Lower leg skin (tissue), 4 donors: ENCODE measurements at regions not wholly inside any gene's neighbourhood (a gene's known extent, or its start where the extent isn't known, plus 50 kb on each side); places are given as distances from the start of the nearest gene placed in this dataset.
"Not testable (repeated sequence)": the region's sequence is repeated elsewhere in the genome, so short reads cannot be mapped to it uniquely, and the experiment has no call there.

Source experiments
- DNase-seq, 2 donors: peaks; one replicate each; pipeline ENCODE4 v3.0.0-alpha.2; 2019; ENCODE audit warnings: low spot score in 2 of 2
- H3K4me3 ChIP-seq: fragments of 200-600 bp; sonication (generic); 2 replicates; pipeline ENCODE4 v1.5.1; 2017; ENCODE audit warnings: mild to moderate bottlenecking, low read depth; ENCODE audit not compliant: poor library complexity, severe bottlenecking
- CTCF ChIP-seq, 3 donors: fragments of 450-650 bp; IDR thresholded peaks; one replicate each; pipeline ENCODE4 v1.5.1; 2016; ENCODE audit warnings: antibody characterized with exemption in 3 of 3, mild to moderate bottlenecking in 3 of 3, moderate library complexity in 2 of 3
- POLR2A ChIP-seq, 2 donors: fragments of 450-650 bp; IDR thresholded peaks; one replicate each; pipeline ENCODE4 v1.6.1; 2016 to 2017; ENCODE audit warnings: antibody characterized with exemption in 2 of 2, mild to moderate bottlenecking in 1 of 2, moderate library complexity in 1 of 2
- WGBS, 2 donors: methylation state at CpG; one replicate each; pipeline ENCODE4 v1.1.5; 2018; 5-methylcytosine and 5-hydroxymethylcytosine counted together
- intact Hi-C: fragments of 100-400 bp; cut with DNase I; formaldehyde crosslinking; loops from one replicate; pipeline ENCODE4 v1.15.0; 2023; ENCODE audit warnings: low total_unique reads

GRCh38 chr3:164030194-164030593, 1048.1 kb downstream of the SI start:
- intact Hi-C loops: no loop called here
- no peak for DNase-seq
- WGBS, 2 donors: 65 to 74% methylated on average over 4 of the region's 4 CpGs
- TF ChIP-seq CTCF (IDR thresholded peaks at IDR 0.05) (no peak), POLR2A (IDR thresholded peaks at IDR 0.05) (no peak)
- H3K4me3 ChIP-seq: no peak overlapping the region

GRCh38 chr3:164024786-164025185, 1053.5 kb downstream of the SI start:
- DNase-seq: no peak
- H3K4me3 ChIP-seq: no peak overlapping the region
- WGBS, 2 donors: 79 to 81% methylated on average over 10 of the region's 10 CpGs
- no peak for TF ChIP-seq POLR2A (IDR thresholded peaks at IDR 0.05)
- TF ChIP-seq CTCF (IDR thresholded peaks at IDR 0.05): no peak
- intact Hi-C loops: no loop called here

- 97 to 100% methylated on average over 3 of the region's 4 CpGs for WGBS, 2 donors
- intact Hi-C loops: no loop called here
- no peak overlapping the region for H3K4me3 ChIP-seq
- TF ChIP-seq POLR2A (IDR thresholded peaks at IDR 0.05) (no peak), CTCF (IDR thresholded peaks at IDR 0.05) (no peak)
- DNase-seq: no peak
These were observed 1054.8 kb downstream of the SI start for GRCh38 chr3:164023480-164023879.

GRCh38 chr3:164018500-164018899, 1059.8 kb downstream of the SI start:
- 95 to 96% methylated on average over 9 of the region's 9 CpGs for WGBS, 2 donors
- intact Hi-C loops: no loop called here
- DNase-seq: no peak
- TF ChIP-seq CTCF (IDR thresholded peaks at IDR 0.05) (no peak), POLR2A (IDR thresholded peaks at IDR 0.05) (no peak)
- no peak overlapping the region for H3K4me3 ChIP-seq

- H3K4me3 ChIP-seq: no peak overlapping the region
- intact Hi-C loops: no loop called here
- 89 to 97% methylated on average over 1 of the region's 1 CpG for WGBS, 2 donors
- no peak for DNase-seq
- TF ChIP-seq POLR2A (IDR thresholded peaks at IDR 0.05) (no peak), CTCF (IDR thresholded peaks at IDR 0.05) (no peak)
These were observed 1070.5 kb downstream of the SI start for GRCh38 chr3:164007765-164008164.

GRCh38 chr3:164004205-164004604, 1074.1 kb downstream of the SI start:
- WGBS, 2 donors: 91 to 96% methylated on average over 22 of the region's 22 CpGs
- TF ChIP-seq POLR2A (IDR thresholded peaks at IDR 0.05): no peak
- TF ChIP-seq CTCF (IDR thresholded peaks at IDR 0.05): no peak
- no peak overlapping the region for H3K4me3 ChIP-seq
- no peak for DNase-seq
- intact Hi-C loops: no loop called here

GRCh38 chr3:164003016-164003415, 1075.3 kb downstream of the SI start:
- WGBS, 2 donors: 96% methylated on average over 19 to 21 of the region's 21 CpGs
- DNase-seq, intact Hi-C loops, H3K4me3 ChIP-seq: not testable (repeated sequence)
